Osteoblast (primary cell): ENCODE measurements at regions not wholly inside any gene's neighbourhood (a gene's known extent, or its start where the extent isn't known, plus 50 kb on each side); places are given as distances from the start of the nearest gene placed in this dataset.

Experiments
- DNase-seq: peaks from one replicate; pipeline ENCODE4 v3.0.0; 2011; ENCODE audit warnings: low spot score, mixed read lengths; ENCODE audit not compliant: insufficient read length; ENCODE audit errors: missing footprints
- H2AFZ ChIP-seq: 2 replicates; pipeline ENCODE4 v1.6.0; 2011; ENCODE audit warnings: mild to moderate bottlenecking, low read length
- H3K27ac ChIP-seq: 2 replicates; pipeline ENCODE4 v1.5.1; 2011; ENCODE audit warnings: mild to moderate bottlenecking, low read depth, low read length, moderate library complexity
- H3K27me3 ChIP-seq: 2 replicates; pipeline ENCODE4 v1.6.0; 2012; ENCODE audit warnings: mild to moderate bottlenecking, control low read depth, inconsistent platforms, low read length, moderate library complexity; ENCODE audit not compliant: insufficient read depth
- H3K36me3 ChIP-seq: 2 replicates; pipeline ENCODE4 v1.5.1; 2011; ENCODE audit warnings: mild to moderate bottlenecking, low read length, control low read depth, moderate library complexity; ENCODE audit not compliant: insufficient read depth
- H3K4me1 ChIP-seq: 2 replicates; pipeline ENCODE4 v1.5.1; 2011; ENCODE audit warnings: mild to moderate bottlenecking, low read length, control low read depth, moderate library complexity; ENCODE audit not compliant: insufficient read depth
- H3K4me2 ChIP-seq: 2 replicates; pipeline ENCODE4 v1.6.0; 2011; ENCODE audit warnings: mild to moderate bottlenecking, low read length; ENCODE audit not compliant: insufficient read depth
- H3K4me3 ChIP-seq: fragments of 200-600 bp; sonication (generic); 3 replicates; pipeline ENCODE4 v1.5.1; 2012; ENCODE audit warnings: mild to moderate bottlenecking, low read length, inconsistent platforms; ENCODE audit not compliant: insufficient read depth
- H3K79me2 ChIP-seq: 2 replicates; pipeline ENCODE4 v1.6.0; 2012; ENCODE audit warnings: mild to moderate bottlenecking, low read length, control low read depth, inconsistent platforms; ENCODE audit not compliant: insufficient read depth
- H3K9me3 ChIP-seq: 2 replicates; pipeline ENCODE4 v1.5.1; 2011; ENCODE audit warnings: low read depth, low read length, control low read depth
- H4K20me1 ChIP-seq: 2 replicates; pipeline ENCODE4 v1.6.0; 2012; ENCODE audit warnings: mild to moderate bottlenecking, low read length, control low read depth; ENCODE audit not compliant: insufficient read depth
- TF ChIP-seq, protein P1 (sequence below): IDR thresholded peaks from 2 replicates; pipeline ENCODE4 v1.5.1; 2011; ENCODE audit warnings: mild to moderate bottlenecking, low read depth, low read length, moderate library complexity; ENCODE audit errors: extremely low read depth

- Histone ChIP-seq H4K20me1 (no peaks in the 10 kb centered on the region), H3K4me3 (no peak overlapping the region), H3K9me3 (no peaks in the 10 kb centered on the region), H3K4me1 (no peaks in the 10 kb centered on the region), H3K36me3 (no peaks in the 10 kb centered on the region), H3K4me2 (no peak overlapping the region), H2AFZ (no peak overlapping the region), H3K27me3 (no peaks in the 10 kb centered on the region), H3K79me2 (no peaks in the 10 kb centered on the region), H3K27ac (no peak overlapping the region)
- DNase-seq, result no peak
- TF ChIP-seq, protein P1, sequence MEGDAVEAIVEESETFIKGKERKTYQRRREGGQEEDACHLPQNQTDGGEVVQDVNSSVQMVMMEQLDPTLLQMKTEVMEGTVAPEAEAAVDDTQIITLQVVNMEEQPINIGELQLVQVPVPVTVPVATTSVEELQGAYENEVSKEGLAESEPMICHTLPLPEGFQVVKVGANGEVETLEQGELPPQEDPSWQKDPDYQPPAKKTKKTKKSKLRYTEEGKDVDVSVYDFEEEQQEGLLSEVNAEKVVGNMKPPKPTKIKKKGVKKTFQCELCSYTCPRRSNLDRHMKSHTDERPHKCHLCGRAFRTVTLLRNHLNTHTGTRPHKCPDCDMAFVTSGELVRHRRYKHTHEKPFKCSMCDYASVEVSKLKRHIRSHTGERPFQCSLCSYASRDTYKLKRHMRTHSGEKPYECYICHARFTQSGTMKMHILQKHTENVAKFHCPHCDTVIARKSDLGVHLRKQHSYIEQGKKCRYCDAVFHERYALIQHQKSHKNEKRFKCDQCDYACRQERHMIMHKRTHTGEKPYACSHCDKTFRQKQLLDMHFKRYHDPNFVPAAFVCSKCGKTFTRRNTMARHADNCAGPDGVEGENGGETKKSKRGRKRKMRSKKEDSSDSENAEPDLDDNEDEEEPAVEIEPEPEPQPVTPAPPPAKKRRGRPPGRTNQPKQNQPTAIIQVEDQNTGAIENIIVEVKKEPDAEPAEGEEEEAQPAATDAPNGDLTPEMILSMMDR, result no peak
These were observed 1232.3 kb downstream of the REEP3 start for GRCh38 chr10:64753516-64753915.

DNA sequence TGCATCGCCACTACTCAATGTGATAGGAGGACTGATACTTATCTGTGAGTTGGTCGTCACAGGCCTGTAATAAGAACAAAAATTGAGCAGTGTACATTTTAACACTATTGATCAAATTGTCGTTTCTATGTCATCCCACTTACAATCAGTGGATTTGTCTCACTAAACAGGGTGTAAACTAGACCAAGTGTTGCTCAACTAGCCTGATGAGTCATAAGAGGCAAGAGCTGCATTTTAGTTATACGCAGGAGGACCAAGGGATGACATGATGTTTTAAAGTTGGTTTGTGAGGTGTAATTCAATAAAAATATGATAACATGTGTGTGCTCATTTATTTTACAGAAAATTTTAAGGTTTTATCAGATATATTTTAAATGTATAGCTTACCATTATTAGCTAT is 1239.2 kb downstream of the REEP3 start:
- no peak overlapping the region for H3K27ac ChIP-seq
- H3K79me2 ChIP-seq, result no peaks in the 10 kb centered on the region
- H3K36me3 ChIP-seq, result no peaks in the 10 kb centered on the region
- no peaks in the 10 kb centered on the region for H3K9me3 ChIP-seq
- H3K4me1 ChIP-seq, result no peaks in the 10 kb centered on the region
- H3K27me3 ChIP-seq, result no peaks in the 10 kb centered on the region
- DNase-seq, result no peak
- H4K20me1 ChIP-seq, result no peaks in the 10 kb centered on the region
- no peak overlapping the region for H3K4me2 ChIP-seq
- no peak overlapping the region for H2AFZ ChIP-seq
- no peak overlapping the region for H3K4me3 ChIP-seq
- TF ChIP-seq, protein P1, result no peak

DNA sequence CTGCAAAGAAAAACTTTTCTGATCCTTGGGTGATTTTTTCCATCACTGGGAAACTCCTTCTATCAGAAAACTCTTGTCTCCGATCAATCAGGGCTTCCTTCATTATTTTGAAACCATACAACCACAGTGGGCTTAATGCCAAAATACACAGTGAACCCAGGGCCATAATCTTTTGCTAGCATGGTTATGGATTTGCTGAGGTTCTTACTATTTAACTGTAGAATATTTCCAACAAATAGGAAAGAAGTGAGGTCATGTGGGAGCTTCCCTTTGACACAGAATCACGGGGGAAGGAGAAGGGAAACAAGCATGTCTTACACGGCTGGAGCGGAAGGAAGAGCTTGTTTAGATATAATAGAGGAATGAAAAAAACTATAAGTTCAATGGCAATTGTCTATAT is 1241.7 kb downstream of the REEP3 start:
- no peaks in the 10 kb centered on the region for H3K9me3 ChIP-seq
- H3K36me3 ChIP-seq, result no peaks in the 10 kb centered on the region
- no peaks in the 10 kb centered on the region for H4K20me1 ChIP-seq
- H3K4me1 ChIP-seq, result no peaks in the 10 kb centered on the region
- H3K79me2 ChIP-seq, result no peaks in the 10 kb centered on the region
- H2AFZ ChIP-seq, result no peak overlapping the region
- H3K27me3 ChIP-seq, result no peaks in the 10 kb centered on the region
- TF ChIP-seq, protein P1, result no peak
- no peak overlapping the region for H3K4me3 ChIP-seq
- no peak overlapping the region for H3K4me2 ChIP-seq
- no peak for DNase-seq
- H3K27ac ChIP-seq, result no peak overlapping the region

- Histone ChIP-seq H3K79me2 (no peaks in the 10 kb centered on the region), H3K4me1 (no peaks in the 10 kb centered on the region), H4K20me1 (no peaks in the 10 kb centered on the region), H3K27me3 (no peaks in the 10 kb centered on the region), H3K36me3 (no peaks in the 10 kb centered on the region), H3K27ac (no peak overlapping the region), H3K9me3 (no peaks in the 10 kb centered on the region), H3K4me2 (no peak overlapping the region), H3K4me3 (no peak overlapping the region), H2AFZ (no peak overlapping the region)
- TF ChIP-seq, protein P1, result no peak
- no peak for DNase-seq
These were observed 1244.3 kb downstream of the REEP3 start for GRCh38 chr10:64765498-64765897.
